SK-N-SH treated with all-trans-retinoic acid at 6 μM for 48 hours (cell line): ENCODE measurements at regions not wholly inside any gene's neighbourhood (a gene's known extent, or its start where the extent isn't known, plus 50 kb on each side); places are given as distances from the start of the nearest gene placed in this dataset.

Experiments
- ATAC-seq: fragments of 200-7000 bp; cut with Tn5 transposase; 3 replicates; pipeline ENCODE4 v1.9.1; 2020; ENCODE audit warnings: mild to moderate bottlenecking, moderate library complexity
- ARNTL ChIP-seq: fragments of 450-650 bp; formaldehyde crosslinking; IDR thresholded peaks from 2 replicates; pipeline ENCODE4 v1.5.0; 2020; ENCODE audit warnings: low read depth, mild to moderate bottlenecking, moderate library complexity, borderline replicate concordance
- BACH2 ChIP-seq: fragments of 250-450 bp; sonication (Bioruptor Pico); IDR thresholded peaks from 2 replicates; pipeline ENCODE4 v1.9.0; 2021; ENCODE audit warnings: mild to moderate bottlenecking, borderline replicate concordance
- CREB5 ChIP-seq: fragments of 250-450 bp; sonication (Bioruptor Pico); IDR thresholded peaks from 2 replicates; pipeline ENCODE4 v1.5.1; 2020; ENCODE audit warnings: low read depth, mild to moderate bottlenecking, moderate library complexity
- CSRNP3 ChIP-seq: fragments of 250-450 bp; sonication (Bioruptor Pico); IDR thresholded peaks from 2 replicates; pipeline ENCODE4 v1.5.1; 2021; ENCODE audit warnings: mild to moderate bottlenecking, moderate library complexity
- ESRRG ChIP-seq: fragments of 250-450 bp; sonication (Bioruptor Pico); IDR thresholded peaks from 2 replicates; pipeline ENCODE4 v1.6.1; 2021; ENCODE audit warnings: mild to moderate bottlenecking
- GLIS3 ChIP-seq: fragments of 250-450 bp; sonication (Bioruptor Pico); IDR thresholded peaks from 2 replicates; pipeline ENCODE4 v1.5.0; 2020; ENCODE audit warnings: mild to moderate bottlenecking, moderate library complexity
- OSR1 ChIP-seq: fragments of 250-450 bp; sonication (Bioruptor Pico); IDR thresholded peaks from 2 replicates; pipeline ENCODE4 v1.8.0; 2022; ENCODE audit warnings: moderate library complexity, mild to moderate bottlenecking, inconsistent platforms
- PATZ1 ChIP-seq: fragments of 250-450 bp; sonication (Bioruptor Pico); IDR thresholded peaks from 2 replicates; pipeline ENCODE4 v1.8.0; 2020; ENCODE audit warnings: mild to moderate bottlenecking, moderate library complexity, borderline replicate concordance
- POU6F1 ChIP-seq: fragments of 250-450 bp; sonication (Bioruptor Pico); IDR thresholded peaks from 2 replicates; pipeline ENCODE4 v1.8.0; 2021; ENCODE audit warnings: low read depth, mild to moderate bottlenecking, moderate library complexity, borderline replicate concordance
- RARB ChIP-seq: fragments of 250-450 bp; sonication (Bioruptor Pico); IDR thresholded peaks from 2 replicates; pipeline ENCODE4 v1.8.0; 2021; ENCODE audit warnings: mild to moderate bottlenecking, moderate library complexity
- SNAI2 ChIP-seq: fragments of 250-450 bp; sonication (Bioruptor Pico); IDR thresholded peaks from 2 replicates; pipeline ENCODE4 v1.5.0; 2020; ENCODE audit warnings: mild to moderate bottlenecking, moderate library complexity
- TCF4 ChIP-seq: fragments of 250-450 bp; sonication (Bioruptor Pico); IDR thresholded peaks from 2 replicates; pipeline ENCODE4 v1.8.0; 2021; ENCODE audit warnings: mild to moderate bottlenecking, moderate library complexity, borderline replicate concordance
- TOX ChIP-seq: fragments of 250-450 bp; sonication (Bioruptor Pico); IDR thresholded peaks from 2 replicates; pipeline ENCODE4 v1.8.0; 2021; ENCODE audit warnings: mild to moderate bottlenecking, moderate library complexity, borderline replicate concordance
- TSHZ2 ChIP-seq: fragments of 250-450 bp; sonication (Bioruptor Pico); IDR thresholded peaks from 2 replicates; pipeline ENCODE4 v1.5.0; 2020; ENCODE audit warnings: mild to moderate bottlenecking, moderate library complexity
- ZC3H10 ChIP-seq: fragments of 250-450 bp; sonication (Bioruptor Pico); IDR thresholded peaks from 2 replicates; pipeline ENCODE4 v1.5.1; 2021; ENCODE audit warnings: mild to moderate bottlenecking, moderate library complexity
- ZFP3 ChIP-seq: fragments of 250-450 bp; sonication (Bioruptor Pico); IDR thresholded peaks from 2 replicates; pipeline ENCODE4 v1.5.0; 2020; ENCODE audit warnings: mild to moderate bottlenecking, moderate library complexity
- ZFP30 ChIP-seq: fragments of 450-650 bp; formaldehyde crosslinking; IDR thresholded peaks from 2 replicates; pipeline ENCODE4 v1.5.0; 2022; ENCODE audit warnings: mild to moderate bottlenecking, moderate library complexity
- ZNF565 ChIP-seq: fragments of 450-650 bp; formaldehyde crosslinking; conservative IDR thresholded peaks from 2 replicates; pipeline ENCODE4 v1.5.0; 2020; ENCODE audit warnings: low read depth, mild to moderate bottlenecking, moderate library complexity
- ZNF70 ChIP-seq: fragments of 450-650 bp; formaldehyde crosslinking; IDR thresholded peaks from 2 replicates; pipeline ENCODE4 v1.5.0; 2020; ENCODE audit warnings: mild to moderate bottlenecking, moderate library complexity
- ZNF8 ChIP-seq: fragments of 450-650 bp; formaldehyde crosslinking; IDR thresholded peaks from 2 replicates; pipeline ENCODE4 v1.5.0; 2020; ENCODE audit warnings: mild to moderate bottlenecking, moderate library complexity

- TF ChIP-seq CREB5 (CRISPR knock-in tag) (no peak), TOX (CRISPR knock-in tag) (no peak), PATZ1 (no peak), ZNF70 (no peak), BACH2 (CRISPR knock-in tag) (no peak), ZC3H10 (CRISPR knock-in tag) (no peak)
Measured at GRCh38 chr1:234967121-234967520, 161.5 kb downstream of the TOMM20 start (continued).

GRCh38 chr1:234965111-234965510 is 163.5 kb downstream of the TOMM20 start:
- ATAC-seq: no peak
- TF ChIP-seq TOX (CRISPR knock-in tag): no peak
- no peak for TF ChIP-seq SNAI2 (CRISPR knock-in tag)
- TF ChIP-seq TSHZ2: no peak
- no peak for TF ChIP-seq ZFP30
- TF ChIP-seq TCF4 (CRISPR knock-in tag): no peak
- no peak for TF ChIP-seq ZNF8 (CRISPR knock-in tag)
- TF ChIP-seq POU6F1 (CRISPR knock-in tag): no peak
- no peak for TF ChIP-seq GLIS3 (CRISPR knock-in tag)
- no peak for TF ChIP-seq ZC3H10 (CRISPR knock-in tag)
- no peak for TF ChIP-seq RARB (CRISPR knock-in tag)
- TF ChIP-seq BACH2 (CRISPR knock-in tag): no peak
- no peak for TF ChIP-seq PATZ1
- no peak for TF ChIP-seq ZNF70
- TF ChIP-seq ZFP3 (CRISPR knock-in tag): no peak
- no peak for TF ChIP-seq ARNTL
- TF ChIP-seq CSRNP3 (CRISPR knock-in tag): no peak
- TF ChIP-seq ESRRG: no peak
- TF ChIP-seq ZNF565: no peak
- TF ChIP-seq OSR1 (CRISPR knock-in tag): no peak
- TF ChIP-seq, all 23 proteins: peak for 0
